ENCODE measurements at regions not wholly inside any gene's neighbourhood (a gene's known extent, or its start where the extent isn't known, plus 50 kb on each side); places are given as distances from the start of the nearest gene placed in this dataset.

DNA sequence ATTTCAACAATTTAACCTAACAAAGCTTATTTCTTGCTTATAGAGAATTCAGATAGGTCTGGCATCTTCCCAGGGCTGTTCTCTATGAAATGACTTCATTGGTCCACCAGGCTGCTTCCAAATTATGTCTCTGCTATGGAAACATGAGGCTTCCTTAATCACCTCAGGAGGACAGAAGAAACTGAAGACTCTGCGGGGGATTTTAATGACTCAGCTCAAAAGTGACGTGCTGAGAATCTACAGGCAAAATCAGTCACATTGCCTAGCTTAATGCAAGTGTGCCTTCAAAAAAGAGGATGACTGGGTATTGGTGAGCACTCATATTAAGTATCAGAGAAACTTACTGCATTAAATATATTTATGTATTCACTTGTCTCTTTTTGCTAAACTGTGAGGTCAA, 315.5 kb upstream of the RGMB start:
- no peak overlapping the region for H3K4me3 ChIP-seq (ENCODE audit: control extremely low read depth in 1 of 5, extremely low read depth in 1 of 5, insufficient read depth in 1 of 5, low read depth in 2 of 5, low read length in 4 of 5)
- ChIA-PET POLR2A (no interaction called here), CTCF (no interaction called here)
- no peak overlapping the region for H2AFZ ChIP-seq (ENCODE audit: insufficient read depth, low read depth, low read length, poor library complexity, severe bottlenecking)
- no peak overlapping the region for H3K4me2 ChIP-seq (replicated peaks; ENCODE audit: low read depth, low read length, poor library complexity, severe bottlenecking)
- H3K9me3 ChIP-seq (ENCODE audit: control extremely low read depth in 1 of 3, control insufficient read depth in 2 of 3, insufficient read depth in 1 of 3, low read length in 2 of 3), result no peaks in the 10 kb centered on the region
- no peaks in the 10 kb centered on the region for H3K4me1 Mint-ChIP-seq
- H3K4me3 Mint-ChIP-seq, result no peak overlapping the region
- H3K27ac Mint-ChIP-seq, result no peak overlapping the region
- DNase-seq (no peak), ATAC-seq (ENCODE audit: low read depth) (no peak)
- no peaks in the 10 kb centered on the region for H3K9me3 Mint-ChIP-seq (ENCODE audit: insufficient read depth)
- H3K27ac ChIP-seq (ENCODE audit: low read length in 2 of 2), result no peak overlapping the region
- intact Hi-C loops (cut with micrococcal nuclease), result no loop called here
- no peaks in the 10 kb centered on the region for H3K36me3 ChIP-seq (replicated peaks in 1 of 2; ENCODE audit: control extremely low read depth in 1 of 2, control insufficient read depth in 1 of 2, extremely low read depth in 1 of 2, insufficient read depth in 2 of 2, low read length in 1 of 2)
- H3K4me1 ChIP-seq (ENCODE audit: control insufficient read depth in 2 of 2, insufficient read depth in 2 of 2, low read length in 2 of 2), result no peaks in the 10 kb centered on the region
- no CpG with 5 or more reads among the region's 2 CpGs for WGBS (ENCODE audit: insufficient coverage)
- no peak for TF ChIP-seq EZH2 (IDR thresholded peaks at IDR 0.05; ENCODE audit: borderline replicate concordance, insufficient read depth, low read depth, low read length, poor library complexity, severe bottlenecking)
- TF ChIP-seq, protein P1, sequence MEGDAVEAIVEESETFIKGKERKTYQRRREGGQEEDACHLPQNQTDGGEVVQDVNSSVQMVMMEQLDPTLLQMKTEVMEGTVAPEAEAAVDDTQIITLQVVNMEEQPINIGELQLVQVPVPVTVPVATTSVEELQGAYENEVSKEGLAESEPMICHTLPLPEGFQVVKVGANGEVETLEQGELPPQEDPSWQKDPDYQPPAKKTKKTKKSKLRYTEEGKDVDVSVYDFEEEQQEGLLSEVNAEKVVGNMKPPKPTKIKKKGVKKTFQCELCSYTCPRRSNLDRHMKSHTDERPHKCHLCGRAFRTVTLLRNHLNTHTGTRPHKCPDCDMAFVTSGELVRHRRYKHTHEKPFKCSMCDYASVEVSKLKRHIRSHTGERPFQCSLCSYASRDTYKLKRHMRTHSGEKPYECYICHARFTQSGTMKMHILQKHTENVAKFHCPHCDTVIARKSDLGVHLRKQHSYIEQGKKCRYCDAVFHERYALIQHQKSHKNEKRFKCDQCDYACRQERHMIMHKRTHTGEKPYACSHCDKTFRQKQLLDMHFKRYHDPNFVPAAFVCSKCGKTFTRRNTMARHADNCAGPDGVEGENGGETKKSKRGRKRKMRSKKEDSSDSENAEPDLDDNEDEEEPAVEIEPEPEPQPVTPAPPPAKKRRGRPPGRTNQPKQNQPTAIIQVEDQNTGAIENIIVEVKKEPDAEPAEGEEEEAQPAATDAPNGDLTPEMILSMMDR (IDR thresholded peaks at IDR 0.05), result no peak
- no peaks in the 10 kb centered on the region for H4K20me1 ChIP-seq (ENCODE audit: control insufficient read depth, insufficient read depth, low read length, poor library complexity, severe bottlenecking)
- H3K79me2 ChIP-seq (ENCODE audit: control insufficient read depth, insufficient read depth, low read length), result no peaks in the 10 kb centered on the region
- H3K27me3 Mint-ChIP-seq, result no peaks in the 10 kb centered on the region
- no peak overlapping the region for H3K9ac ChIP-seq (ENCODE audit: low read length)
- no peaks in the 10 kb centered on the region for H3K27me3 ChIP-seq (replicated peaks in 1 of 4; ENCODE audit: control extremely low read depth in 1 of 4, control insufficient read depth in 3 of 4, insufficient read depth in 4 of 4, low read length in 3 of 4)

DNA sequence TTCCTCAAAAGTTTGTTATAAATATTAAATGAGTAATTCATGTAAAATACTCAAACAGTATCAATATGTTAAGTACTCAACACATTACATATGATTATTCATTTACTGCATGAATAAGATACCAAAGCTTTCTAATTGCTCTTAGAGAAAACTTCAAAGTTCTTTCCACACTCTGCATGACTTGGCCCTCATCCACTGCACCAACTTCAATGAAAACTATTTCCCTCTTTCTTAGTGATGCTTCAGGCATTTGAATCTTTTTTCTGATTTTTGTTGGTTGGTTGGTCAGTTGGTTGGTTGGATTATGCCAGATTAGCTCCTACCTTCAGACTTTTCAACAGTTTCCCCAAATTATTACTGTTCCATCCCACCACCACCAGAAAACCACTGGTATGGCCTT, 314.7 kb upstream of the RGMB start:
- Mint-ChIP-seq H3K9me3 (ENCODE audit: insufficient read depth) (peaks cover under 1% of the 10 kb centered on the region), H3K4me1 (no peaks in the 10 kb centered on the region), H3K4me3 (no peak overlapping the region), H3K27me3 (no peaks in the 10 kb centered on the region), H3K27ac (no peak overlapping the region)
- no peaks in the 10 kb centered on the region for H3K4me1 ChIP-seq (ENCODE audit: control insufficient read depth in 2 of 2, insufficient read depth in 2 of 2, low read length in 2 of 2)
- H3K4me3 ChIP-seq (ENCODE audit: control extremely low read depth in 1 of 5, extremely low read depth in 1 of 5, insufficient read depth in 1 of 5, low read depth in 2 of 5, low read length in 4 of 5), result no peak overlapping the region
- H2AFZ ChIP-seq (ENCODE audit: insufficient read depth, low read depth, low read length, poor library complexity, severe bottlenecking), result no peak overlapping the region
- no peak overlapping the region for H3K4me2 ChIP-seq (replicated peaks; ENCODE audit: low read depth, low read length, poor library complexity, severe bottlenecking)
- DNase-seq, result no peak
- H3K79me2 ChIP-seq (ENCODE audit: control insufficient read depth, insufficient read depth, low read length), result no peaks in the 10 kb centered on the region
- ChIA-PET POLR2A (no interaction called here), CTCF (no interaction called here)
- no peaks in the 10 kb centered on the region for H3K9me3 ChIP-seq (ENCODE audit: control extremely low read depth in 1 of 3, control insufficient read depth in 2 of 3, insufficient read depth in 1 of 3, low read length in 2 of 3)
- H3K27me3 ChIP-seq (replicated peaks in 1 of 4; ENCODE audit: control extremely low read depth in 1 of 4, control insufficient read depth in 3 of 4, insufficient read depth in 4 of 4, low read length in 3 of 4), result no peaks in the 10 kb centered on the region
- no peaks in the 10 kb centered on the region for H4K20me1 ChIP-seq (ENCODE audit: control insufficient read depth, insufficient read depth, low read length, poor library complexity, severe bottlenecking)
- intact Hi-C loops (cut with micrococcal nuclease), result no loop called here
- TF ChIP-seq, protein P1 (IDR thresholded peaks at IDR 0.05), result no peak
- TF ChIP-seq EZH2 (IDR thresholded peaks at IDR 0.05; ENCODE audit: borderline replicate concordance, insufficient read depth, low read depth, low read length, poor library complexity, severe bottlenecking), result no peak
- no peaks in the 10 kb centered on the region for H3K36me3 ChIP-seq (replicated peaks in 1 of 2; ENCODE audit: control extremely low read depth in 1 of 2, control insufficient read depth in 1 of 2, extremely low read depth in 1 of 2, insufficient read depth in 2 of 2, low read length in 1 of 2)
- H3K27ac ChIP-seq (ENCODE audit: low read length in 2 of 2), result no peak overlapping the region
- H3K9ac ChIP-seq (ENCODE audit: low read length), result no peak overlapping the region
- ATAC-seq (ENCODE audit: low read depth), result no peak
